OCI-LY1 (cell line): ENCODE measurements at regions not wholly inside any gene's neighbourhood (a gene's known extent, or its start where the extent isn't known, plus 50 kb on each side); places are given as distances from the start of the nearest gene placed in this dataset.

Experiments
- EZH2 ChIP-seq: fragments of 200-600 bp; sonication (generic), shearing (Covaris generic); IDR thresholded peaks from 2 replicates; pipeline ENCODE4 v1.8.0; 2017; ENCODE audit warnings: borderline replicate concordance, mixed run types, mild to moderate bottlenecking, antibody characterized with exemption, low read length, moderate library complexity, mixed read lengths
- TF ChIP-seq, protein P1 (sequence below): fragments of 200-600 bp; sonication (generic), shearing (Covaris generic); IDR thresholded peaks from 2 replicates; pipeline ENCODE4 v1.5.1; 2017; ENCODE audit warnings: mild to moderate bottlenecking, antibody characterized with exemption, low read length, moderate library complexity, mixed read lengths

DNA sequence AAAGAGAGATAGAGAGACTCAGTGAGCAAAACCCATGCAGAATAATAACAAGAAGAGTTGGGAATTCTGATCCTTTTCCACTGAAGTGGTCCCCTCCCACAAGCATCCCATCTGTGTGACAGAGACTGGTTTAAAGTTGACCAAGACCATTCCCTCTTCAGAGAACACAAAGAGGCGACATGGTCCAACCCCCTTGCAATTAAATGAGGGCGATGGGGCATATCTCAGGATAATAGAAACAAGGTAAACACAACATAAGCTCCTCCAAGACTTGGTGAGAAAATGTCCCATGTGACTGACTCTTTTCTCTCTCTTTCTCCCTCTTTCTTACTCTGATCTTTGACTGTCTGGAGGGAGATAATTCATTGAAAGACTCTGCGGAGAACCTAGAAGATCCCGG is 526.7 kb downstream of the SOX11 start:
- TF ChIP-seq, protein P1, sequence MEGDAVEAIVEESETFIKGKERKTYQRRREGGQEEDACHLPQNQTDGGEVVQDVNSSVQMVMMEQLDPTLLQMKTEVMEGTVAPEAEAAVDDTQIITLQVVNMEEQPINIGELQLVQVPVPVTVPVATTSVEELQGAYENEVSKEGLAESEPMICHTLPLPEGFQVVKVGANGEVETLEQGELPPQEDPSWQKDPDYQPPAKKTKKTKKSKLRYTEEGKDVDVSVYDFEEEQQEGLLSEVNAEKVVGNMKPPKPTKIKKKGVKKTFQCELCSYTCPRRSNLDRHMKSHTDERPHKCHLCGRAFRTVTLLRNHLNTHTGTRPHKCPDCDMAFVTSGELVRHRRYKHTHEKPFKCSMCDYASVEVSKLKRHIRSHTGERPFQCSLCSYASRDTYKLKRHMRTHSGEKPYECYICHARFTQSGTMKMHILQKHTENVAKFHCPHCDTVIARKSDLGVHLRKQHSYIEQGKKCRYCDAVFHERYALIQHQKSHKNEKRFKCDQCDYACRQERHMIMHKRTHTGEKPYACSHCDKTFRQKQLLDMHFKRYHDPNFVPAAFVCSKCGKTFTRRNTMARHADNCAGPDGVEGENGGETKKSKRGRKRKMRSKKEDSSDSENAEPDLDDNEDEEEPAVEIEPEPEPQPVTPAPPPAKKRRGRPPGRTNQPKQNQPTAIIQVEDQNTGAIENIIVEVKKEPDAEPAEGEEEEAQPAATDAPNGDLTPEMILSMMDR, result no peak
- no peak for TF ChIP-seq EZH2
